OCI-LY7 (cell line): ENCODE measurements at regions not wholly inside any gene's neighbourhood (a gene's known extent, or its start where the extent isn't known, plus 50 kb on each side); places are given as distances from the start of the nearest gene placed in this dataset.

Experiments
- CTCF ChIP-seq: fragments of 200-600 bp; sonication (generic); conservative IDR thresholded peaks from 2 replicates; pipeline ENCODE4 v1.5.1; 2014; ENCODE audit warnings: mild to moderate bottlenecking, antibody characterized with exemption, low read length, moderate library complexity, mixed read lengths
- EZH2phosphoT487 ChIP-seq: fragments of 200-600 bp; sonication (generic); IDR thresholded peaks from 2 replicates; pipeline ENCODE4 v1.6.1; 2018; ENCODE audit warnings: low read depth, borderline replicate concordance, mild to moderate bottlenecking, mixed run types, antibody characterized with exemption, low read length, moderate library complexity, mixed read lengths

- TF ChIP-seq CTCF, result no peak
- TF ChIP-seq EZH2phosphoT487, result no peak
Measured at GRCh38 chr7:131613909-131614308, 57.5 kb upstream of the PODXL start.
